CD4-positive, alpha-beta memory T cell (primary cell): ENCODE measurements at regions not wholly inside any gene's neighbourhood (a gene's known extent, or its start where the extent isn't known, plus 50 kb on each side); places are given as distances from the start of the nearest gene placed in this dataset.

Experiments
- CTCF ChIA-PET: fragments of 350-600 bp; sonication (Branson Sonifier 250); formaldehyde crosslinking; loops from one replicate; lab custom pipeline; 2021; ENCODE audit warnings: inconsistent platforms; ENCODE audit not compliant: partially characterized antibody; lab: Charles Lee
- POLR2A ChIA-PET: fragments of 350-600 bp; sonication (Branson Sonifier 250); formaldehyde crosslinking; loops from one replicate; lab custom pipeline; 2021; ENCODE audit not compliant: partially characterized antibody; lab: Charles Lee
- DNase-seq, 5 donors: peaks; one replicate each; pipeline versions ENCODE4 v3.0.0 to v3.0.0-alpha.2; 2020 to 2022; ENCODE audit warnings: mixed read lengths in 1 of 5
- H3K27ac ChIP-seq: one replicate; pipeline ENCODE4 v1.7.0; 2013; ENCODE audit warnings: low read depth, low read length
- H3K27me3 ChIP-seq: 2 replicates; pipeline ENCODE4 v1.7.0; 2013; ENCODE audit warnings: mild to moderate bottlenecking, low read length, moderate library complexity; ENCODE audit not compliant: insufficient read depth
- H3K36me3 ChIP-seq: 2 replicates; pipeline ENCODE4 v1.7.0; 2013; ENCODE audit warnings: mild to moderate bottlenecking, low read length, moderate library complexity; ENCODE audit not compliant: insufficient read depth
- H3K4me1 ChIP-seq: 2 replicates; pipeline ENCODE4 v1.7.0; 2013; ENCODE audit warnings: mild to moderate bottlenecking, low read length, moderate library complexity; ENCODE audit not compliant: insufficient read depth
- H3K4me3 ChIP-seq, 2 donors: one replicate each; pipeline ENCODE4 v1.7.0; 2013; ENCODE audit warnings: low read length in 2 of 2, mild to moderate bottlenecking in 1 of 2
- H3K9me3 ChIP-seq, 2 donors: one replicate each; pipeline ENCODE4 v1.7.0; 2013; ENCODE audit warnings: low read length in 2 of 2, control low read depth in 1 of 2; ENCODE audit not compliant: control insufficient read depth in 1 of 2
- H3K27ac Mint-ChIP-seq, 7 donors: one replicate each; pipeline ENCODE4 v1.8.0; 2020 to 2021; ENCODE audit warnings: mixed read lengths in 7 of 7, mild to moderate bottlenecking in 6 of 7, inconsistent platforms in 3 of 7, moderate library complexity in 3 of 7
- H3K27me3 Mint-ChIP-seq, 2 donors: one replicate each; pipeline ENCODE4 v1.8.0; 2020 to 2021; ENCODE audit warnings: mixed read lengths in 2 of 2
- H3K36me3 Mint-ChIP-seq, 2 donors: one replicate each; pipeline ENCODE4 v1.8.0; 2020 to 2021; ENCODE audit warnings: mixed read lengths in 2 of 2, inconsistent platforms in 1 of 2, mild to moderate bottlenecking in 1 of 2
- H3K4me1 Mint-ChIP-seq, 4 donors: one replicate each; pipeline ENCODE4 v1.8.0; 2020 to 2021; ENCODE audit warnings: mixed read lengths in 4 of 4, mild to moderate bottlenecking in 1 of 4
- H3K4me3 Mint-ChIP-seq, 8 donors: one replicate each; pipeline ENCODE4 v1.8.0; 2020 to 2021; ENCODE audit warnings: mixed read lengths in 8 of 8, mild to moderate bottlenecking in 7 of 8, moderate library complexity in 6 of 8, inconsistent platforms in 3 of 8
- H3K9me3 Mint-ChIP-seq, 8 donors: one replicate each; pipeline ENCODE4 v1.8.0; 2020 to 2021; ENCODE audit warnings: mixed read lengths in 8 of 8, mild to moderate bottlenecking in 5 of 8, inconsistent platforms in 3 of 8, moderate library complexity in 1 of 8
- intact Hi-C: fragments of 100-400 bp; cut with micrococcal nuclease; formaldehyde crosslinking; loops from one replicate; pipeline ENCODE4 v1.15.1; 2023

- ChIA-PET POLR2A (no interaction called here), CTCF (no interaction called here)
- DNase-seq: no peak
- no peak overlapping the region for H3K4me3 ChIP-seq
- Mint-ChIP-seq H3K4me1 (no peaks in the 10 kb centered on the region), H3K27ac (no peak overlapping the region), H3K27me3 (no peaks in the 10 kb centered on the region), H3K36me3 (no peaks in the 10 kb centered on the region), H3K4me3 (no peak overlapping the region), H3K9me3 (peaks cover 0 to 8% (median 0%) of the 10 kb centered on the region in 8 donors)
- no peaks in the 10 kb centered on the region for H3K27me3 ChIP-seq
- no peaks in the 10 kb centered on the region for H3K4me1 ChIP-seq
- intact Hi-C loops: no loop called here
- H3K9me3 ChIP-seq: no peaks in the 10 kb centered on the region
- H3K36me3 ChIP-seq: no peaks in the 10 kb centered on the region
- no peak overlapping the region for H3K27ac ChIP-seq
These were observed 129.0 kb upstream of the HMGA2 start for GRCh38 chr12:65695113-65695865.

- H3K27me3 Mint-ChIP-seq: peaks cover 0 to 3% of the 10 kb centered on the region in 2 donors
- Histone ChIP-seq H3K27me3 (no peaks in the 10 kb centered on the region), H3K27ac (no peak overlapping the region), H3K4me3 (no peak overlapping the region), H3K36me3 (no peaks in the 10 kb centered on the region), H3K9me3 (no peaks in the 10 kb centered on the region), H3K4me1 (no peaks in the 10 kb centered on the region)
- no peak for DNase-seq
- H3K4me3 Mint-ChIP-seq: no peak overlapping the region
- ChIA-PET CTCF (no interaction called here), POLR2A (no interaction called here)
- no peak overlapping the region for H3K27ac Mint-ChIP-seq
- H3K9me3 Mint-ChIP-seq: peaks cover 0 to 8% (median 1%) of the 10 kb centered on the region in 8 donors
- H3K36me3 Mint-ChIP-seq: no peaks in the 10 kb centered on the region
- no peaks in the 10 kb centered on the region for H3K4me1 Mint-ChIP-seq
- intact Hi-C loops: no loop called here
These were observed 128.1 kb upstream of the HMGA2 start for GRCh38 chr12:65696227-65696626.

- Mint-ChIP-seq H3K4me1 (no peaks in the 10 kb centered on the region), H3K4me3 (no peak overlapping the region), H3K27ac (no peak overlapping the region), H3K9me3 (peaks cover 0 to 13% (median 3%) of the 10 kb centered on the region in 8 donors), H3K36me3 (no peaks in the 10 kb centered on the region), H3K27me3 (peaks cover 0 to 3% of the 10 kb centered on the region in 2 donors)
- H3K4me3 ChIP-seq: no peak overlapping the region
- POLR2A ChIA-PET: no interaction called here
- no peaks in the 10 kb centered on the region for H3K36me3 ChIP-seq
- H3K9me3 ChIP-seq: no peaks in the 10 kb centered on the region
- H3K27me3 ChIP-seq: no peaks in the 10 kb centered on the region
- intact Hi-C loops: no loop called here
- CTCF ChIA-PET: no interaction called here
- H3K4me1 ChIP-seq: no peaks in the 10 kb centered on the region
- no peak for DNase-seq
- H3K27ac ChIP-seq: no peak overlapping the region
These were observed 125.0 kb upstream of the HMGA2 start for GRCh38 chr12:65699251-65699650.

- Histone ChIP-seq H3K27me3 (no peaks in the 10 kb centered on the region), H3K36me3 (no peaks in the 10 kb centered on the region), H3K4me3 (no peak overlapping the region), H3K9me3 (peaks cover 0 to 3% of the 10 kb centered on the region in 2 donors), H3K4me1 (no peaks in the 10 kb centered on the region), H3K27ac (no peak overlapping the region)
- H3K27me3 Mint-ChIP-seq: peaks cover 0 to 3% of the 10 kb centered on the region in 2 donors
- ChIA-PET CTCF (no interaction called here), POLR2A (no interaction called here)
- peaks cover 3 to 28% (median 22%) of the 10 kb centered on the region in 8 donors for H3K9me3 Mint-ChIP-seq
- no peaks in the 10 kb centered on the region for H3K36me3 Mint-ChIP-seq
- no peaks in the 10 kb centered on the region for H3K4me1 Mint-ChIP-seq
- intact Hi-C loops: no loop called here
- H3K4me3 Mint-ChIP-seq: no peak overlapping the region
- no peak overlapping the region for H3K27ac Mint-ChIP-seq
- no peak for DNase-seq
These were observed 121.1 kb upstream of the HMGA2 start for GRCh38 chr12:65703176-65703575.

- Histone ChIP-seq H3K27ac (no peak overlapping the region), H3K27me3 (no peaks in the 10 kb centered on the region), H3K36me3 (no peaks in the 10 kb centered on the region), H3K4me3 (no peak overlapping the region), H3K9me3 (peaks cover 0 to 3% of the 10 kb centered on the region in 2 donors), H3K4me1 (no peaks in the 10 kb centered on the region)
- Mint-ChIP-seq H3K36me3 (no peaks in the 10 kb centered on the region), H3K4me1 (no peaks in the 10 kb centered on the region), H3K27me3 (peaks cover 0 to 3% of the 10 kb centered on the region in 2 donors), H3K4me3 (no peak overlapping the region), H3K9me3 (peaks cover 3 to 28% (median 22%) of the 10 kb centered on the region in 8 donors), H3K27ac (no peak overlapping the region)
- DNase-seq: no peak
- ChIA-PET CTCF (no interaction called here), POLR2A (no interaction called here)
- intact Hi-C loops: no loop called here
These were observed 118.9 kb upstream of the HMGA2 start for GRCh38 chr12:65705380-65705876.

GRCh38 chr12:65707051-65707450, 117.2 kb upstream of the HMGA2 start:
- Histone ChIP-seq H3K36me3 (no peaks in the 10 kb centered on the region), H3K4me1 (no peaks in the 10 kb centered on the region), H3K27ac (no peak overlapping the region), H3K9me3 (peaks cover 0 to 3% of the 10 kb centered on the region in 2 donors), H3K27me3 (no peaks in the 10 kb centered on the region), H3K4me3 (no peak overlapping the region)
- no peak overlapping the region for H3K27ac Mint-ChIP-seq
- intact Hi-C loops: no loop called here
- no peak overlapping the region for H3K4me3 Mint-ChIP-seq
- H3K36me3 Mint-ChIP-seq: no peaks in the 10 kb centered on the region
- no peaks in the 10 kb centered on the region for H3K4me1 Mint-ChIP-seq
- CTCF ChIA-PET: no interaction called here
- H3K9me3 Mint-ChIP-seq: peaks cover 3 to 25% (median 20%) of the 10 kb centered on the region in 8 donors
- POLR2A ChIA-PET: no interaction called here
- no peak for DNase-seq
- no peaks in the 10 kb centered on the region for H3K27me3 Mint-ChIP-seq

GRCh38 chr12:65712260-65713004, 111.9 kb upstream of the HMGA2 start:
- no peaks in the 10 kb centered on the region for H3K4me1 Mint-ChIP-seq
- no peak overlapping the region for H3K27ac ChIP-seq
- no peaks in the 10 kb centered on the region for H3K27me3 ChIP-seq
- no peak overlapping the region for H3K4me3 Mint-ChIP-seq
- ChIA-PET POLR2A (no interaction called here), CTCF (no interaction called here)
- no peaks in the 10 kb centered on the region for H3K4me1 ChIP-seq
- intact Hi-C loops: no loop called here
- no peak overlapping the region for H3K4me3 ChIP-seq
- H3K9me3 ChIP-seq: no peaks in the 10 kb centered on the region
- H3K36me3 Mint-ChIP-seq: no peaks in the 10 kb centered on the region
- no peak for DNase-seq
- H3K9me3 Mint-ChIP-seq: peaks cover 0 to 3% (median 0%) of the 10 kb centered on the region in 8 donors
- no peaks in the 10 kb centered on the region for H3K27me3 Mint-ChIP-seq
- no peaks in the 10 kb centered on the region for H3K36me3 ChIP-seq
- H3K27ac Mint-ChIP-seq: no peak overlapping the region
